Keratinocyte (primary cell): ENCODE measurements at regions not wholly inside any gene's neighbourhood (a gene's known extent, or its start where the extent isn't known, plus 50 kb on each side); places are given as distances from the start of the nearest gene placed in this dataset.

Experiments
- DNase-seq: peaks from one replicate; pipeline ENCODE4 v3.0.0-alpha.2; 2011; ENCODE audit warnings: low read depth, missing footprints, low spot score
- FAIRE-seq: peaks from 2 replicates; lab custom pipeline; 2011; peaks lifted over from hg19 to GRCh38; lab: Jason Lieb, UNC
- H2AFZ ChIP-seq: 2 replicates; pipeline ENCODE4 v1.6.0; 2012; ENCODE audit warnings: low read length, control low read depth, inconsistent platforms; ENCODE audit not compliant: control insufficient read depth
- H3K27ac ChIP-seq: 2 replicates; pipeline ENCODE4 v1.5.1; 2011; ENCODE audit warnings: low read length; ENCODE audit not compliant: control insufficient read depth, insufficient read depth
- H3K27me3 ChIP-seq: 3 replicates; pipeline ENCODE4 v1.6.0; 2011; ENCODE audit warnings: low read length; ENCODE audit not compliant: control insufficient read depth, insufficient read depth; ENCODE audit errors: extremely low read depth
- H3K36me3 ChIP-seq, 2 experiments: 2 replicates in 1 of 2; 3 replicates in 1 of 2; pipeline ENCODE4 v1.5.1; 2011; ENCODE audit warnings: low read length in 2 of 2, mild to moderate bottlenecking in 1 of 2; ENCODE audit not compliant: control insufficient read depth in 2 of 2, insufficient read depth in 2 of 2; ENCODE audit errors: extremely low read depth in 1 of 2
- H3K4me1 ChIP-seq: 3 replicates; pipeline ENCODE4 v1.5.1; 2011; ENCODE audit warnings: low read length; ENCODE audit not compliant: control insufficient read depth, insufficient read depth; ENCODE audit errors: extremely low read depth
- H3K4me2 ChIP-seq: 3 replicates; pipeline ENCODE4 v1.6.0; 2011; ENCODE audit warnings: low read depth, low read length; ENCODE audit not compliant: control insufficient read depth, insufficient read depth; ENCODE audit errors: extremely low read depth
- H3K4me3 ChIP-seq, 3 experiments: fragments of 200-600 bp in 1 of 3; sonication (generic) in 1 of 3; 2 replicates in 2 of 3; 3 replicates in 1 of 3; pipeline ENCODE4 v1.5.1; 2011 to 2016; ENCODE audit warnings: low read length in 3 of 3, mild to moderate bottlenecking in 3 of 3, control low read depth in 2 of 3, inconsistent platforms in 1 of 3, low read depth in 1 of 3, mixed read lengths in 1 of 3, mixed run types in 1 of 3, moderate library complexity in 1 of 3; ENCODE audit not compliant: control insufficient read depth in 2 of 3, insufficient read depth in 2 of 3; ENCODE audit errors: extremely low read depth in 1 of 3
- H3K79me2 ChIP-seq: 2 replicates; pipeline ENCODE4 v1.6.0; 2012; ENCODE audit warnings: low read length; ENCODE audit not compliant: control insufficient read depth, insufficient read depth
- H3K9ac ChIP-seq: 3 replicates; pipeline ENCODE4 v1.6.0; 2011; ENCODE audit warnings: low read length; ENCODE audit not compliant: control insufficient read depth, insufficient read depth; ENCODE audit errors: extremely low read depth
- H3K9me1 ChIP-seq: 3 replicates; pipeline ENCODE4 v1.6.0; 2011; ENCODE audit warnings: low read length; ENCODE audit not compliant: control insufficient read depth, insufficient read depth; ENCODE audit errors: extremely low read depth
- H3K9me3 ChIP-seq: 2 replicates; pipeline ENCODE4 v1.5.1; 2012; ENCODE audit warnings: low read depth, low read length; ENCODE audit not compliant: control insufficient read depth
- H4K20me1 ChIP-seq: 3 replicates; pipeline ENCODE4 v1.6.0; 2011; ENCODE audit warnings: low read length; ENCODE audit not compliant: control insufficient read depth, insufficient read depth; ENCODE audit errors: extremely low read depth
- EZH2 ChIP-seq: IDR thresholded peaks from one replicate; pipeline ENCODE4 v1.6.1; 2012; ENCODE audit warnings: inconsistent platforms, mild to moderate bottlenecking, low read length, moderate library complexity
- dilution Hi-C: fragments of 300-500 bp; cut with MboI; formaldehyde crosslinking; loops from one replicate; pipeline ENCODE4 v1.7.0; 2020; ENCODE audit warnings: low sequenced_read_pairs; ENCODE audit not compliant: extremely low pct_ligation_motif_present
- TF ChIP-seq, protein P1 (sequence below), 3 experiments: IDR thresholded peaks in 1 of 3; conservative IDR thresholded peaks in 1 of 3; optimal IDR thresholded peaks in 1 of 3; 2 replicates in 2 of 3; 3 replicates in 1 of 3; pipeline versions ENCODE3 to v1.5.1; 2011; ENCODE audit warnings: low read length in 3 of 3, mild to moderate bottlenecking in 3 of 3, moderate library complexity in 2 of 3, control low read depth in 1 of 3, inconsistent platforms in 1 of 3; ENCODE audit not compliant: insufficient read depth in 2 of 3; ENCODE audit errors: extremely low read depth in 1 of 3

DNA sequence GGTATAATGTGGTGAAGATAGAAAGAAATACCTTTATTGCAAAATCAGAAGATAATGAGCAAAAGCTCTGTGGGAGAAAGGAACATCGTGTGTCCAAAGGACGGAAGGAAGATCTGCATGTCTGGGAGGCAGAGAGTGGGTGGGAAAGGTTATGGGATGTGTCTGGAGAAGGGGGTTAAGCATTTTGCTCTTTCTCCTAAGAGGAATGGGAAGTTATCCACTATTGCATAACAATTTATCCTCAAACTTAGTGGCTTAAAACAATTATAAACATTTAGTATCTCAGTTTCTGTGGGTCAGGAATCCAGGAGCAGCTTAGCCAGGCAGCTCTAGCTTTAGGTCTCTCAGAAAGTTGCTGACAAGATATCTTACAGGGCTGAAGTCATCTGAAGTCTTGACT, 229.1 kb upstream of the CITED2 start:
- no peaks in the 10 kb centered on the region for H3K4me1 ChIP-seq
- no peak overlapping the region for H3K4me3 ChIP-seq
- H3K27me3 ChIP-seq, result no peaks in the 10 kb centered on the region
- FAIRE-seq (no peak), DNase-seq (no peak)
- no peaks in the 10 kb centered on the region for H3K79me2 ChIP-seq
- H3K4me2 ChIP-seq, result no peak overlapping the region
- H3K27ac ChIP-seq, result no peak overlapping the region
- no peaks in the 10 kb centered on the region for H3K36me3 ChIP-seq
- H3K9ac ChIP-seq, result no peak overlapping the region
- H3K9me3 ChIP-seq, result no peaks in the 10 kb centered on the region
- dilution Hi-C loops, result no loop called here
- H4K20me1 ChIP-seq, result no peaks in the 10 kb centered on the region
- no peak overlapping the region for H2AFZ ChIP-seq
- H3K9me1 ChIP-seq, result no peaks in the 10 kb centered on the region
- no peak for TF ChIP-seq EZH2
- TF ChIP-seq, protein P1, sequence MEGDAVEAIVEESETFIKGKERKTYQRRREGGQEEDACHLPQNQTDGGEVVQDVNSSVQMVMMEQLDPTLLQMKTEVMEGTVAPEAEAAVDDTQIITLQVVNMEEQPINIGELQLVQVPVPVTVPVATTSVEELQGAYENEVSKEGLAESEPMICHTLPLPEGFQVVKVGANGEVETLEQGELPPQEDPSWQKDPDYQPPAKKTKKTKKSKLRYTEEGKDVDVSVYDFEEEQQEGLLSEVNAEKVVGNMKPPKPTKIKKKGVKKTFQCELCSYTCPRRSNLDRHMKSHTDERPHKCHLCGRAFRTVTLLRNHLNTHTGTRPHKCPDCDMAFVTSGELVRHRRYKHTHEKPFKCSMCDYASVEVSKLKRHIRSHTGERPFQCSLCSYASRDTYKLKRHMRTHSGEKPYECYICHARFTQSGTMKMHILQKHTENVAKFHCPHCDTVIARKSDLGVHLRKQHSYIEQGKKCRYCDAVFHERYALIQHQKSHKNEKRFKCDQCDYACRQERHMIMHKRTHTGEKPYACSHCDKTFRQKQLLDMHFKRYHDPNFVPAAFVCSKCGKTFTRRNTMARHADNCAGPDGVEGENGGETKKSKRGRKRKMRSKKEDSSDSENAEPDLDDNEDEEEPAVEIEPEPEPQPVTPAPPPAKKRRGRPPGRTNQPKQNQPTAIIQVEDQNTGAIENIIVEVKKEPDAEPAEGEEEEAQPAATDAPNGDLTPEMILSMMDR (optimal IDR thresholded peaks at IDR 0.05 in 1 of 3, IDR thresholded peaks at IDR 0.05 in 1 of 3, conservative IDR thresholded peaks at IDR 0.05 in 1 of 3; ENCODE audit: extremely low read depth in 1 of 3, insufficient read depth in 2 of 3, low read length in 3 of 3), result no peak

DNA sequence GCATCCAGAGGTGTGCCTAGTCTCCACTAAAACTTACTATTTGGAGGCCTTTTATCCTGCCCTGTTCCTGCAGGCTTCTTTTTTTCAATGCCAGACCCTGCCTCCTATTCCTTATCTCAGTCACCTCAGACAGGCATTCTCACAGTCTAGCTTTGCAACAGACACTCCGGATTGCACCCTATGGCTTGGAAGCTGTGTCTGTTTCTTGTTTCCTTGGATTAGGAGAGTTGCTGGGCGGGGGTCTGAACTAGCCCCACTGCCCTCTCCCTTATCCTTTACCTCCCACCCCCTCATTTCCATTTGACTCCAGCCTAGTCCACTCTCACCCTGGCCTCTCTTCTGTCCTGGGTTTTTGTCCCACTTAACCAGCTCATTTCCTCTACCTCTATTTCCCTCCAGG, 228.1 kb upstream of the CITED2 start:
- Histone ChIP-seq H3K9me1 (no peaks in the 10 kb centered on the region), H3K9me3 (no peaks in the 10 kb centered on the region), H3K4me3 (no peak overlapping the region), H3K36me3 (no peaks in the 10 kb centered on the region), H3K9ac (no peak overlapping the region), H3K27ac (no peak overlapping the region), H3K4me1 (peaks cover 8% of the 10 kb centered on the region), H3K27me3 (no peaks in the 10 kb centered on the region), H3K79me2 (no peaks in the 10 kb centered on the region), H4K20me1 (no peaks in the 10 kb centered on the region), H3K4me2 (no peak overlapping the region), H2AFZ (no peak overlapping the region)
- DNase-seq (no peak), FAIRE-seq (no peak)
- TF ChIP-seq, protein P1 (optimal IDR thresholded peaks at IDR 0.05 in 1 of 3, IDR thresholded peaks at IDR 0.05 in 1 of 3, conservative IDR thresholded peaks at IDR 0.05 in 1 of 3; ENCODE audit: extremely low read depth in 1 of 3, insufficient read depth in 2 of 3, low read length in 3 of 3), result no peak
- TF ChIP-seq EZH2, result no peak
- dilution Hi-C loops, result no loop called here
